ENCODE measurements at regions not wholly inside any gene's neighbourhood (a gene's known extent, or its start where the extent isn't known, plus 50 kb on each side); places are given as distances from the start of the nearest gene placed in this dataset.
"Not testable (repeated sequence)": the region's sequence is repeated elsewhere in the genome, so short reads cannot be mapped to it uniquely, and the experiment has no call there.

DNA sequence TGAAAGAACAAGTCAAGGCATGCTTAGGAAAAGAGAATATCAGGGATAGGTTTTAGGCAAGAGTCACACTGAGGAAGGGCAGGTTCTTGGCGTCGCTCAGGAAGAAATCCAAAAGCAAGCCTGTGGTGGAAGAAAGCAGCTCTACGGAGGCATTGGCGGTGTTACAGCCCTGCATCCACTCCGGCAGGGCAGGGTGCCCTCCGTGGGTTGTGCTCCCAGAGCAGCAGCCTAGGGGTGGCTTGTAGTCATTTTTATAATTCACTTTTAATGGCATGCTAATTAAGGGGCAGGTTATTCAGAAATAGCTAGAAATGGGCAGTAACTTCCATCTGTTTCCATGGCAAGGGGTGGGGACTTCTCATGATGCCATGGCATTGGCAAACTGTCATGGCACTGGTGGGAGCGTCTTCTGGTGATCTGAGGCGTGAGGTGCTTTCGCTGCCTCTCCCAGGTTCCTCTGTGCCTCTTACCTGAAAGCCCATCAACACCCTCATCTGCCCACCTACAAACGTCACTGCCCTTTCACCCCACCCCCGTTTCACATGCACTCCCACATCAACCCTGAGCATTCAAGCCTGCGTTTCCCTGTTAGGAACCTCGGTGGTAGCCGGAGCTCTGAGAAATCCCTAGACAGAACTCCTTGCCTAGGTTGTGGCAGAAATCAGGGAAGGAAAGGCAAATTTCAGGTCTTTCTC lies 1763.8 kb upstream of the TPTE start:
- 56 to 69% methylated on average over 12 to 14 of the region's 14 CpGs for WGBS, 2 donors (ENCODE audit: low coverage in 1 of 2)
- not testable (repeated sequence) for H3K27me3 ChIP-seq, H3K4me1 ChIP-seq, ATAC-seq, H3K4me3 ChIP-seq, H3K36me3 ChIP-seq, H3K27ac ChIP-seq
- peaks cover 0 to 29% (median 0%) of the 10 kb centered on the region in 3 donors for H3K9me3 ChIP-seq

DNA sequence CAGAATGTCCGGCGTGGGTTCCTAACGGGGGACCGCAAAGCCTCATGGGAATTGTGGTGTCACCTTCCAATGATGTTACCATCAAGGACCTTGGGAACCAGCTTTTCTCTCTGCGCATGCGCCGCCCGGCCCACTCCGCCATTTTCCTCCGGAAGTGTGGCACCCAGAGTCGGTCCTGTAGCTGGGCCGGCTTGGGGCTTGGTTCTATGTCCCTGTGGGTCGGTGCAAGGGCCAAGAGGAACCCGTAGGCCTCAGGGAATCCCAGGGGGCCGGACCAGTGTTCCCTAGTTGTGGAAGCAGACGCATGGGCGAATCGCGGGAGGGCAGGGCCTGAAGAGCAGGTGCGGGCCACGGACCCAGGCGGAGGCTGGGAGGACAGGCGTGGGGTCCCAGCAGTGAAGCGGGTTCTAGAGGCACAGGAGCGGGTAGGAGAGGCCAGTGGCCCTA lies 1762.4 kb upstream of the TPTE start:
- H3K27ac ChIP-seq, H3K4me3 ChIP-seq, H3K4me1 ChIP-seq, ATAC-seq, H3K36me3 ChIP-seq, H3K27me3 ChIP-seq: not testable (repeated sequence)
- peaks cover 0 to 34% (median 0%) of the 10 kb centered on the region in 3 donors for H3K9me3 ChIP-seq
- 74 to 75% methylated on average over 4 to 13 of the region's 25 CpGs for WGBS, 2 donors (ENCODE audit: low coverage in 1 of 2)

DNA sequence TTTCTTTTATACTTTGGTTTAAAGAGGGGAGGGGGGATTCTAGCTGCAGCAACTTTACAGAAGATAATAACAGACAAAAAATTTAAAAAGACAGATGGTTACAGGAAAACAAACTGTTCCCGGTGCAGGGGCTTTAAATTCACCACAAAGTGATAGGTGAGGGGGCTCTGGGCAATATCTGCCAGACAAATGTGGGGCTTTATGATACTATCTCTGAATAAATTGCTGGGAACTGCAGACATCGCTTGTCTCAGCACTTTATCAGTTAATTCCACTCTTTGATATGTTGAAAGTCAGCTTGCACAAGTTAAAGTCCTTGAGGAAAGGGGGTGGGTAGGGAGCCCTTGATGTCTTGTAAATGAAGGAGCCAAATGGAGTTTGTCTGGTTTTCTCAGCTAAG lies 1759.1 kb upstream of the TPTE start:
- H3K27ac ChIP-seq, H3K4me3 ChIP-seq, ATAC-seq, H3K4me1 ChIP-seq, H3K27me3 ChIP-seq, H3K36me3 ChIP-seq: not testable (repeated sequence)
- 12 to 16% methylated on average over 2 of the region's 2 CpGs for WGBS, 2 donors (ENCODE audit: low coverage in 1 of 2)
- peaks cover 0 to 48% (median 0%) of the 10 kb centered on the region in 3 donors for H3K9me3 ChIP-seq

DNA sequence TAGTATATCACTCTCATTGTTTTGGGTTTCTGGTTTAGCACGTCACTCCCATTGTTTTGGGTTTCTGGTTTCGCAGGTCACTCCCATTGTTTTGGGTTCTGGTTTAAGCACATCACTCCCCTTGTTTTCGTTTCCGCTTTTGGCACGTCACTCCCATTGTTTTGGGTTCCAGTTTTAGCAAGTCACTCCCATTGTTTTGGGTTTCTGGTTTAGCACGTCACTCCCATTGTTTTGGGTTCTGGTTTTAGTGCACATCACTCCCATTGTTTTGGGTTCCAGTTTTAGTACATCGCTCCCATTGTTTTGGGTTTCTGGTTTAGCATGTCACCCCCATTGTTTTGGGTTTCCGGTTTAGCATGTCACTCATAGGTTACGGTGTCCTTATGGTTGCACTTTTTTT lies 1757.0 kb upstream of the TPTE start:
- peaks cover 0 to 30% (median 0%) of the 10 kb centered on the region in 3 donors for H3K9me3 ChIP-seq
- not testable (repeated sequence) for H3K36me3 ChIP-seq, H3K27ac ChIP-seq, H3K4me3 ChIP-seq, ATAC-seq, H3K4me1 ChIP-seq, H3K27me3 ChIP-seq
- WGBS, 2 donors (ENCODE audit: low coverage in 1 of 2): 65 to 79% methylated on average over 9 of the region's 9 CpGs

DNA sequence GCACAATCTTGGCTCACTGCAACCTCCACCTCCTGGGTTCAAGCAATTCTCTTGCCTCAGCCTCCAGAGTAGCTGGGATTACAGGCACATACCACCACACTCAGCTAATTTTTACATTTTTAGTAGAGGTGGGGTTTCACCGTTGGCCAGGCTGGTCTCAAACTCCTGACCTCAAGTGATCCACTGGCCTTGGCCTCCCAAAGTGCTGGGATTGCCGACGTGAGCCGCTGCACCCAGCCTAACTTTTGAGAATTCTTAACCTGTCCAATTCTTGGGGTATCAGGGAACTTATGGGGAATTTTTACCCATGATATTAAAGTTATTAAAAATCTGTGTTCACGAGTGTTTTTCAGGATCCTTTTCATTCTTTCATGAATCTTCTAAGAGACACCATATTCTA lies 1755.2 kb upstream of the TPTE start:
- H3K27ac ChIP-seq, H3K27me3 ChIP-seq, ATAC-seq, H3K36me3 ChIP-seq, H3K4me1 ChIP-seq, H3K4me3 ChIP-seq: not testable (repeated sequence)
- 18 to 45% methylated on average over 2 to 5 of the region's 5 CpGs for WGBS, 2 donors (ENCODE audit: low coverage in 1 of 2)
- peaks cover 0 to 29% (median 0%) of the 10 kb centered on the region in 3 donors for H3K9me3 ChIP-seq

DNA sequence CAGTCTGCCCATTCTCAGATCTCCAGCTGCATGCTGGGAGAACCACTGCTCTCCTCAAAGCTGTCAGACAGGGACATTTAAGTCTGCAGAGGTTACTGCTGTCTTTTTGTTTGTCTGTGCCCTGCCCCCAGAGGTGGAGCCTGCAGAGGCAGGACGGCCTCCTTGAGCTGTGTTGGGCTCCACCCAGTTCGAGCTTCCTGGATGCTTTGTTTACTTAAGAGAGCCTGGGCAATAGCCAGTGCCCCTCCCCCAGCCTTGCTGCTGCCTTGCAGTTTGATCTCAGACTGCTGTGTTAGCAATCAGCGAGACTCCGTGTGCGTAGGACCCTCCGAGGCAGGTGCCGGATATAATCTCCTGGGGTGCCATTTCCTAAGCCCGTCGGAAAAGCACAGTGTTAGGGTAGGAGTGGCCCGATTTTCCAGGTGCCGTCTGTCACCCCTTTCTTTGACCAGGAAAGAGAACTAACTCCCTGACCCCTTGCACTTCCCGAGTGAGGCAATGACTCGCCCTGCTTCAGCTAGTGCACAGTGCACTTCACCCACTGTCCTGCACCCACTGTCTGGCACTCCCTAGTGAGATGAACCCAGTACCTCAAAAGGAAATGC lies 1748.4 kb upstream of the TPTE start:
- not testable (repeated sequence) for H3K36me3 ChIP-seq, ATAC-seq, H3K27me3 ChIP-seq, H3K4me3 ChIP-seq, H3K4me1 ChIP-seq, H3K27ac ChIP-seq
- 78 to 86% methylated on average over 3 of the region's 13 CpGs for WGBS, 2 donors (ENCODE audit: low coverage in 1 of 2)
- peaks cover 0 to 42% (median 0%) of the 10 kb centered on the region in 3 donors for H3K9me3 ChIP-seq

DNA sequence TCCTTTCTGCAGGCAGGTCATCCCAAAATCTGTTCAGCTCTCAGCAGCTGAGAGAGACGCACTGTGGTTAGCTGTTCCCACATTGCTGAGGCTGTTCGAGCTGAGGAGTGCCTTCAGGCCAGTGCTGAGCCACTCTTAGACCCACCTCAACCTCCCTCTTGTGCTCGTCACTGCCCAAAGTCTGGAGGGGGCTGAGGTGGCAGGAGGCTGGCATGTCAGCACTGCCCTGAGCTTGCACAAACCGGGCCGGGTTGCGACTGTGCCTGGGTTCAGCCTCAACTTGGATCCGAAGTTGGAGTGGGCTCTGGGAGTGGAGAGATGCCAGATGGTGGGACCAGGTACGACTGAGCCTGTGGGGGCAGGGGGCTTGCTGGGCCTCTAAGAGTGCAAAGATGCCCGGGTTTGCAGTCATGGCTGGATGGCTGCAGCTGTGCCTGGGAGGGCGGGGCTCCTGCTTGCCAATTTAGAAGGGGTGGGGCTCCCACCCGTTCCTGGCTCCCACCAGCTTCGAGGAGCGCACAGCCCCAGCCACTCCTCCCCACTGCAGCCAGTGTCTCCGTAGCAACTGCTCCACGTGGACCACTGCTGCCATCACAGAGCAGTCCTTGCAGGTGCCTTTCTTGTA lies 1745.7 kb upstream of the TPTE start:
- H3K9me3 ChIP-seq: peaks cover 0 to 52% (median 0%) of the 10 kb centered on the region in 3 donors
- not testable (repeated sequence) for H3K27me3 ChIP-seq, H3K4me1 ChIP-seq, ATAC-seq, H3K36me3 ChIP-seq, H3K4me3 ChIP-seq, H3K27ac ChIP-seq
- WGBS, 2 donors (ENCODE audit: low coverage in 1 of 2): 38 to 60% methylated on average over 2 of the region's 15 CpGs

DNA sequence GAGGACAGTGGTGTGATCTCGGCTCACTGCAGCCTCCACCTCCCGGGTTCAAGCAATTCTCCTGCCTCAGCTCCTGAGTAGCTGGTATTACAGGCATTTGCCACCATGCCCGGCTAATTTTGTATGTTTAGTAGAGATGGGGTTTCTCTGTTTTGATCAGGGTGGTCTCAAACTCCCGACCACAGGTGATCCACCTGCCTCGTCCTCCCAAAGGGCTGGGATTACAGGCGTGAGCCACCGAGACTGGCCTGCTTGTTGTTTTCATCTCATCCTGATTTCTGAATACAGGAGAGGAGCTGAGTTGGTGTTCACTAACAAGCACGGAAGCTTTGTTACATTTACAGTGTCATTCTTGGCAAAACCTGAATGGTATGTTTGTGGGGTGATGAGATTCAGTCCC lies 1744.1 kb upstream of the TPTE start:
- not testable (repeated sequence) for H3K36me3 ChIP-seq, H3K4me1 ChIP-seq, H3K27ac ChIP-seq, H3K4me3 ChIP-seq, ATAC-seq, H3K27me3 ChIP-seq
- peaks cover 0 to 46% (median 0%) of the 10 kb centered on the region in 3 donors for H3K9me3 ChIP-seq
- WGBS, 2 donors (ENCODE audit: low coverage in 1 of 2): 52 to 74% methylated on average over 3 to 7 of the region's 8 CpGs

DNA sequence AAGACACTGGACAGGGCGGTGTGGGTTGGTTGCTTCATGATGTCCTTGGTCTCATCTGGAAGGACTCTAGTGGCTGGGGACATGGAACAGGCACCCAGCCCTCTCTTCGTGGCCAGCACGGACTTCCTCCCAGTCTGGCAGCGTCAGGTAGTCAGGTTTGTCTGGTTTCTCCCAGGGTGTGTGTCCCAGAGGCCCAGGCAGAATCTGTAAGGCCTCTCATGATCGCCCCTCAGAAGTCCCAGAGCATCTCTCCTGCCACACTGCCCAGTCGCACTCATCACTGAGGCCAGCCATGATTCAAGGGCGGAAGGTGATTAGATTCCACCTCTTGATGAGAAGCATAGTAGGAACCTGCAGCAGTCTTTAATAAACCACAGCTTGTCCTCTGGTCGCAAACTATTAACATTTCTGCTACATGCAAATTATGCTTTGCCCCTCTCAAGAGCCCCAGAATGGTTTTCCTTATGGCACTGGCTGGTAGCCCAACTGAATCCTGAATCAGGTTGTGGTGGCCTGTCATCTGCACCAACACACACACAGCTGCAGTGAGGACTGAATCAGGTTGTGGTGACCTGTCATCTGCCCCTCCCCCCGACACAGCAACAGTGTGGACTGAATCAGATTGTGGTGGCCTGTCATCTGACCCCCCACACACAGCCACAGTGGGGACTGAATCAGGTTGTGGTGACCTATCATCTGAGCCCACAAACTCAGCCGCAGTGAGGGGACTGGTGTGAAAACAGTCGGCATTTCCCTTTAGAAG lies 1742.9 kb upstream of the TPTE start:
- not testable (repeated sequence) for H3K27ac ChIP-seq, H3K4me3 ChIP-seq, ATAC-seq, H3K4me1 ChIP-seq, H3K27me3 ChIP-seq, H3K36me3 ChIP-seq
- 29 to 54% methylated on average over 6 to 7 of the region's 11 CpGs for WGBS, 2 donors (ENCODE audit: low coverage in 1 of 2)
- H3K9me3 ChIP-seq: peaks cover 0 to 34% (median 0%) of the 10 kb centered on the region in 3 donors

DNA sequence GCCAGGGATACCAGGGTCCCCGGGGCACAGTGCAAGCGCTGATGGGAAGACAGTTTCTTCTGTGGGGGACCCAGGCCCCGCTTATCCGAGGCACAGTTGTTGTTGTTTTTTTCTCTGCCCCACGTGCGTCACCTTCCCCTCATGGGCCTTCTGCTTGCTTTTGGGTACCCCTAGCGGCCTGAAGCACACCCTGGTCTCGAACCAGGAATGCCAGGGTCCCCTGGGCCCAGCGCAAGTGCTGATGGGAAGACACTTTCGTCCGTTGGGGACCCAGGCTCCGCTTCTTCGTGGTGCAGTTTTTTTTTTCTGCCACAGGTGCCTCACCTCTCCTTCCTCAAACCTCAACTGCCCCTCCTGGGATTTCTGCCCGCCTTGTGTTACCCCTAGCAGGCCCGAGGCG lies 1708.5 kb upstream of the TPTE start:
- H3K27me3 ChIP-seq, H3K36me3 ChIP-seq, ATAC-seq, H3K9me3 ChIP-seq, H3K27ac ChIP-seq, H3K4me3 ChIP-seq, H3K4me1 ChIP-seq: not testable (repeated sequence)
- WGBS, 2 donors (ENCODE audit: low coverage in 1 of 2): 63 to 70% methylated on average over 2 to 6 of the region's 16 CpGs

DNA sequence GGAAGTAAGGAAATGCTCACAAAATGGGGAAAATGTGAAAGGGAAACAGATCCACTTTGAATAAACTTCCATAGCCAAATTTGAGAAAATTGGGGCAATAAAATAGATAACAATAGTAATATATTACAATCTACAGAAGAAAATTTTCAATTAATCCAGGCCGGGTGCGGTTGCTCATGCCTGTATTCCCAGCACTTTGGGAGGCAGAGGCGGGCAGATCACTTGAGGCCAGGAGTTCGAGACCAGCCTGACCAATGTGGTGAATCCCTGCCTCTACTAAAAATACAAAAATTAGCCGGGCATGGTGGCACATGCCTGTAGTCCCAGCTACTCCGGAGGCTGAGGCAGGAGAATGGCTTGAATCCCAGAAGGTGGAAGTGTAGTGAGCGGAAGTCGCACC lies 1687.1 kb upstream of the TPTE start:
- not testable (repeated sequence) for H3K27me3 ChIP-seq, H3K9me3 ChIP-seq, H3K27ac ChIP-seq, H3K4me3 ChIP-seq, ATAC-seq, H3K4me1 ChIP-seq, H3K36me3 ChIP-seq
- 61 to 78% methylated on average over 4 to 5 of the region's 8 CpGs for WGBS, 2 donors (ENCODE audit: low coverage in 1 of 2)

All from gastroesophageal sphincter (tissue), 4 donors.